ENCODE measurements at regions not wholly inside any gene's neighbourhood (a gene's known extent, or its start where the extent isn't known, plus 50 kb on each side); places are given as distances from the start of the nearest gene placed in this dataset.
"Not testable (repeated sequence)": the region's sequence is repeated elsewhere in the genome, so short reads cannot be mapped to it uniquely, and the experiment has no call there.

- no peak for DNase-seq (ENCODE audit: low read depth)
- TF ChIP-seq CTCF (conservative IDR thresholded peaks at IDR 0.05; ENCODE audit: low read length), result no peak
- H3K4me3 ChIP-seq (ENCODE audit: low read length), result no peak overlapping the region
These were observed 96.2 kb downstream of the RGS2 start for GRCh38 chr1:192905049-192905448.

- DNase-seq (ENCODE audit: low read depth), result no peak
- no peak for TF ChIP-seq CTCF (conservative IDR thresholded peaks at IDR 0.05; ENCODE audit: low read length)
- H3K4me3 ChIP-seq (ENCODE audit: low read length), result no peak overlapping the region
These were observed 97.5 kb downstream of the RGS2 start for GRCh38 chr1:192906334-192906733.

GRCh38 chr1:192907545-192908243 lies 98.9 kb downstream of the RGS2 start:
- H3K4me3 ChIP-seq (ENCODE audit: low read length), result no peak overlapping the region
- peak; percentile 1 for DNase-seq (ENCODE audit: low read depth)
- TF ChIP-seq CTCF (conservative IDR thresholded peaks at IDR 0.05; ENCODE audit: low read length), result no peak

- not testable (repeated sequence) for DNase-seq (ENCODE audit: low read depth); H3K4me3 ChIP-seq (ENCODE audit: low read length)
These were observed 103.2 kb downstream of the RGS2 start for GRCh38 chr1:192911896-192912656.

GRCh38 chr1:192913683-192914082 lies 104.8 kb downstream of the RGS2 start:
- no peak overlapping the region for H3K4me3 ChIP-seq (ENCODE audit: low read length)
- no peak for TF ChIP-seq CTCF (conservative IDR thresholded peaks at IDR 0.05; ENCODE audit: low read length)
- DNase-seq (ENCODE audit: low read depth), result no peak

GRCh38 chr1:192914092-192914491 lies 105.3 kb downstream of the RGS2 start:
- no peak overlapping the region for H3K4me3 ChIP-seq (ENCODE audit: low read length)
- no peak for DNase-seq (ENCODE audit: low read depth)
- no peak for TF ChIP-seq CTCF (conservative IDR thresholded peaks at IDR 0.05; ENCODE audit: low read length)

- no peak overlapping the region for H3K4me3 ChIP-seq (ENCODE audit: low read length)
- no peak for TF ChIP-seq CTCF (conservative IDR thresholded peaks at IDR 0.05; ENCODE audit: low read length)
- DNase-seq (ENCODE audit: low read depth), result no peak
These were observed 105.9 kb downstream of the RGS2 start for GRCh38 chr1:192914696-192915095.
